GM21360 (cell line): ENCODE measurements at regions not wholly inside any gene's neighbourhood (a gene's known extent, or its start where the extent isn't known, plus 50 kb on each side); places are given as distances from the start of the nearest gene placed in this dataset.
"Not testable (repeated sequence)": the region's sequence is repeated elsewhere in the genome, so short reads cannot be mapped to it uniquely, and the experiment has no call there.

ENCODE experiments used
- ATAC-seq: cut with Tn5 transposase; IDR thresholded peaks from one replicate; pipeline ENCODE4 v1.9.1; 2021; ENCODE audit warnings: mild to moderate bottlenecking, moderate library complexity; ENCODE audit not compliant: unreplicated experiment

DNA sequence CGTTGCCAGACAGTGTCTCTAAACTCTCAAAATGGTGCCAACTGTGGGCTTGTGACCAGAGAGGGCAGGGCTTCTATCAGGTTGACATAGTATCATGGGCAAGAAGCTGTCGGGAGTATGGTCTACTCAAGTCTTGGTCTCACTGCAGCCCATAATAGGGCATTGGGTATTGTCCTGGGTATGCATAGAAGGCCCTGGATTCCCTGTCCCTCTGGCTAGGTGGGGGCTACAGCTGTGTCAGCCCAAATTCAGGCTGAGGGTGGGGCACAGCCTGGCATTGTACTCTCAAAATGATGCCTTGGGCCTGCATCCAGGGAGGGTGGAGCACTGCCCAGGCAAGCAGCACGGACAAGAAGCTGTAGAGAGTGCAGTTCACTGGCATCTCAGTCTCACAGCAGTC lies 408.8 kb upstream of the MAN1A1 start:
- no peak for ATAC-seq

GRCh38 chr6:119757467-119757866 lies 407.9 kb upstream of the MAN1A1 start:
- ATAC-seq = no peak

- ATAC-seq = no peak
Observed at GRCh38 chr6:119749335-119749734, 399.8 kb upstream of the MAN1A1 start.

GRCh38 chr6:119748535-119748934 lies 399.0 kb upstream of the MAN1A1 start:
- ATAC-seq = not testable (repeated sequence)

DNA sequence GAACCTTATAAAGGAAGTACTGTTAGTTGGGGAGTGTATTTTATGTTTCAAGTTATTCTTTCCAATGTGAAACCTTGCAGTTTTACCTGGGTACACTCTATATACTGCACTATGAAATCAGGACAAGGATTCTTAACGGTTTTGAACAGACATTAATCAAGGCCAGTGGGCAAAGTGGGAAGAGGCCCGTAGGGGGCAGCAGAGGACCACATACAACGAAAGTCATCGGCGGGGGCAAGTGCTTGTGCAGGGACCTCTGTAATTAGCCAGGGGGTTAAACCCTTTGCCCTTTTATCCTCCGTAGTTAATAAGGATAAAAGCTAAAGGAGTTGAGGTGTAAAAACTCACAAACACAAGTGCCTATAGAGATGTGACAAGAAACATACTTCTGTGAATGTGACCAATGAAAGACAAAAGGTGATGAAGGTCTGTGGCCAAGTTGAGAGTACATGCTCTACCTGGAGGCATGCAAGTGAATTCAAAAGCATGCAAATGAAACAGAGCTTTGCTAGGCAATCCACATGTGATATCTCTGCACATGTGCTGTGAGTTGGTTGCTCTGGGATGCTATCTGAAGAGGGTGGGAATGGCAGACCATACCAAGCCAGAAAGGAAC lies 392.7 kb upstream of the MAN1A1 start:
- ATAC-seq = peak; percentile 93

- ATAC-seq = no peak
Observed at GRCh38 chr6:119739769-119740168, 390.2 kb upstream of the MAN1A1 start.

DNA sequence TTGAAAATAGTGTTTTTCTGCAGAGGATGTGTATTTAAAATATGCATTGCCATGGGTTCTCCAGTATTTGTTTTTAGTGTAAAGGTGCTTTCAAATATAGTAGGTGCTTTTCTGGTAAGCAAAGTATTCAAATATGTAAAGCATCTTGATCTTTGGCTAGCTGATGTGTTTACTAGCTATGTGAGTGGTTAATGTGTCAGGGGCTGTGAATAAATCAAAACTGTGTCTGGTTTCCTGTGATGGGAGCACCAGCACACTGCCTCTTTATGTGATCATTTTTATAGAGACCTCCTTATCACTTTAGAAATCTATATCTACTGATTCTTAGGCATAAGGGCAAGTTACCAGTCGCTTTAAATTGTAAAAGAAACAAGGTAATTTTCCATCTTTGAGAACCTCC lies 388.9 kb upstream of the MAN1A1 start:
- no peak for ATAC-seq

DNA sequence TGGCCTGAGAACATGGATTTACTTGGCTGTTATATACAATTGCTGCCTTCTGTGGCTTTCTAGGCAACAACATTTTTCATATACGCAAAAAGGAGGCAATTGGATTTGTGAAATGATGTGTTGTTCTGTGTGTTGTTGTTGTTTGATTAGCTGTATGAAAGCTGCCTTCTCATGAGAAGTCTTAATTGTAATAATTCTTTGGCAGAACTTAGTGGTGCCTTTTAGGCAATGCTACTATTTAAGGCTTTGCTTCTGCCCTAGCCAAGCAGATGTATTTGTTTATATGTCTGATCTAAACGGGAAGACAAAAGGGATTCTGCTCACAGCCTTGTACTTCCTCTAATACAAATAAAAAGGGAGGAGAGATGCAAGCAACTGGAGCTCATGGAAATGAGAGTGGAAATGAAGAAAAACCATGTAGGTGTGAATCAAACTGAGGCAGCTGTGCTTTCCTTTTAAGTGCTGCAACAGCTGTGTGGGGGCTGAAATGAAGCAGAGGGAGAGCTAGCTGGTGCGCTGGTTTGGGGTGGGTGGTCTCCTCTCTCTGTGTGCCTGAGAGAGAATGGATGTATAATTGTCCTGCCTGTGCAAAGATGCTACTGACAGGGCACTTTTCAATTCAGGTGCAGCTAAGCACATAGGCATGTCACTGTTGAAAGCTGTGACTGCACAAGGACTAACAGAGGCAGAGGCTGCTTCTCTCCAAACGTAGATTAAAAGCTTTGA lies 386.9 kb upstream of the MAN1A1 start:
- ATAC-seq = no peak

DNA sequence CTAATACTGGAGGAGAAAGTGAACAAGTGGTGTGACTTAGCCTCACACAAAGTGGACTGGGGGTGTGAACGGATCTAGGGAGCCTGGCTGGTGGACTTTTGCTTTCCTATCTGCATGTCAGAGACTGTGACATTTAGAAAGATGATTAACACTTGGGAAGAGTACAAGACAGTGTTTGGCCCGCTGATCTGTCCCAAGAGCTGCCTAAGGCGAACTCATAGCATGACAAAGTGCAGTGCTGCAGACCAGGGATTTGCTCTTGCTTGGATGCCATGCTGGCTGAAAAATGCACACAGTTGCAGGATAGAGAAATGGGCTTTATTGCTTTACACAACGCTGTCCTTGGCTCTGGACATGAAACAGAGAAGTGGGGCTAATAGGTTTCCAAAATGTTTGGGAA lies 386.0 kb upstream of the MAN1A1 start:
- ATAC-seq = no peak

GRCh38 chr6:119734227-119734626 lies 384.7 kb upstream of the MAN1A1 start:
- ATAC-seq = no peak

- ATAC-seq = peak; percentile 74
Observed at GRCh38 chr6:119728935-119729334, 379.4 kb upstream of the MAN1A1 start.

DNA sequence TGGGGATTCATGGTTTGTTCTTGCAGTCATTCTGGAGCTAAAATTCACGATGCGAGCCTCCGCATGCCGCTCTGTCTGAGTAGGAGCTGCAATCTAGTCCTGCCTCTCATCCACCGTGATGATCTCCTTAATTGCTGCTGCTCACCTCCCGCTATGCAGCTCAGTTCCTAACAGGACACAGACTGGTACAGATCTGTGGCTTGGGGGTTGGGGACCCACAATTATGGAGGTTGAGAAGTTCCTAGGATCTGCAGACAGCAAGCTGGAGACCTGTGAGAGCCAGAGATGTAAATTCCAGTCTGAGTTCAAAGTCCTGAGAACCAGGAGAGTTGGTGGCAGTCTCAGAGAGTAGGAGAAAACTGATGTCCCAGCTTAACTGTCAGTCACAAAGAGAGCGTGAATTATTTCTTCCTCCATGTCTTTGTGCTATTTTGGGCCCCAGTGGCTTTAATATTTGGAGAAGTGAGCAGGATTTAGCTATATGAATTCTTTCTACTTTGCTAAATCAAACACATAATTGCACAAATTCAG lies 378.7 kb upstream of the MAN1A1 start:
- no peak for ATAC-seq

DNA sequence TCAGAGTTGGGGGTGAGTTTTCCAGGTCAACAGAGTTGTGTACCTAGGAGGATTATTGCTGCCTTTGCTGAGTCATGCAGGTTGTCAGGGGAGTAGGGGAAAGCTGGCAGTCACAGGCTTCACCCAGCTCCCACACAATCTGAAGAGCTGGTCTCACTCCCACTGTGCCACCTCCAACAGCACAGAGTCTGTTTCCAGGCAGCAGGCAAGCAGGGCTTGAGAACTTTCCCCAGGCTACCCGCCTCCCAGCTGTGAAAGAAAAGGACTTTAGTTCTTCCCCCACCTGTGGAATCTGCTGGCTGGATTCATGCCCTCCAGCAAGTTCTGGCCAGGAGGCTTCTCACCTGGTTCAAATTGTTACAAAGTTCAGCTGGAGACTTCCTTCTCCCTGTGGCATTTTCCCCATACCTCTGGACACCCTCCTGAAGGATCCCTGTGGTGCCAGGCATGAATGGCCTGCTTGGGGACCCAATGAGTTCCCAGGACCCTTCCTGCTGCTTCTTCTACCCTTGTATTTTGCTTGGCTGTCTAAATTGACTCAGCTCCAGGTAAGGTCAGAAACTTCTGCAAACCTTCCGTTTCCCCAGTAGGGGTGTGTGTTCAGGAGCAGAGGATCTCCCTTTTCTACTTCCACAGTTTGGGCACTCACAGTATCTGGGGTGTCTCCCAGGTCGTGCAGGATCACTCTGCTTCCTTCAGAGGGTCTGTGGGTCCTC lies 378.1 kb upstream of the MAN1A1 start:
- no peak for ATAC-seq

DNA sequence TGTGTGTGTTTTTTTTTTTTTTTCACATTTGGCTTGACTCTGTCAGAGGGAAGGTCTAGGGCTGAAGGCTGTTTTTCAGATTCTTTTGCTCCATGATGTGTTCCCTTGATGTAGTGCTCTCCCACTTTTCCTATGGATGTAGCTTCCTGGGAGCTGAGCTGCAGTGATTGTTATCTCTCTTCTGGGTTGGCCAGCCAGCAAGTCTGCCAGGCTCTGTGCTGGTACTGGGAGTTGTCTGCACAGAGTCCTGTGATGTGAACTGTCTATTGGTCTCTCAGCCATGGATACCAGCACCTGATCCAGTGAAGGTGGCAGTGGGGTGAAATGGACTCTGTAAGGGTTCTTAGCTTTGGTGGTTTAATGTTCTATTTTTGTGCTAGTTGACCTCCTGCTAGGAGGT lies 377.4 kb upstream of the MAN1A1 start:
- ATAC-seq = not testable (repeated sequence)

GRCh38 chr6:119726086-119726485 lies 376.5 kb upstream of the MAN1A1 start:
- ATAC-seq = no peak

DNA sequence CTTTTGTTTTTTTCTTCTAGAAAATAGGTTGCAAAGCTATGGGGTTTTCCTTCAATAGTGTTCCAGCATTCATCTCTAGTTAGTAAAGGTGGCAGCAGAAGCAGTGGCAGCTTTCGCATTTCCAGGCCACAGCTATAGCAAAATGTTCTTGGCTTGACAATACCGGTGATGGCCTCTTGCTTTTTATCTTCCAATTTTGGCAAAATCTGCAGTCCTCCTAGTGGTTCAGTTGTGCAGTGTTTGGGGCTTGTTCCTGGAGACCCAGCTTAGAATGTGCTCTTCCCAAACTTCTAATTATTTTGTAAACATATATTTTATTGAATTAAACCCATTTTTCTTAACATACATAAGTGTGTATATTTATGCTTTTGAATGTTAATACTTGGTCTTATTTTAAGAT lies 370.6 kb upstream of the MAN1A1 start:
- no peak for ATAC-seq

DNA sequence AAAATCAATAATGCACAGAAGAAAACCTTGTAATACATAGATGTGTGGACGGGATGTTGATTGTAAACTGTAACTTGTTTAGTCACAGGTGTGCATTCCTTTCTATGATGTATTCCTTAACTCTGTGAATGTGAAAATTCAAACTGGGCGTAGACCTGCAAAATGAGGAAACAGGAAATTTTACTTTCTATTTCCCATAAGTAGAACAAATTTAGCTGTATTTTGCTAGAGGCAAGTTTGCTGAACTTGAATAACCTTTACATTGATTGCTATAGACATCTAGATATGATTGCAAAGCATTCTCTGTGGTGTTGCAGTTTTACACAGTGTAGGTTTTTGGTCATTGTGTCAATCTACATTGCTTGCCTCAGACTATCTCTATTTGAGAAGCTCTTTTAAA lies 368.4 kb upstream of the MAN1A1 start:
- no peak for ATAC-seq

- ATAC-seq = no peak
Observed at GRCh38 chr6:119716668-119717270, 367.2 kb upstream of the MAN1A1 start.

- no peak for ATAC-seq
Observed at GRCh38 chr6:119713903-119714302, 364.3 kb upstream of the MAN1A1 start.

DNA sequence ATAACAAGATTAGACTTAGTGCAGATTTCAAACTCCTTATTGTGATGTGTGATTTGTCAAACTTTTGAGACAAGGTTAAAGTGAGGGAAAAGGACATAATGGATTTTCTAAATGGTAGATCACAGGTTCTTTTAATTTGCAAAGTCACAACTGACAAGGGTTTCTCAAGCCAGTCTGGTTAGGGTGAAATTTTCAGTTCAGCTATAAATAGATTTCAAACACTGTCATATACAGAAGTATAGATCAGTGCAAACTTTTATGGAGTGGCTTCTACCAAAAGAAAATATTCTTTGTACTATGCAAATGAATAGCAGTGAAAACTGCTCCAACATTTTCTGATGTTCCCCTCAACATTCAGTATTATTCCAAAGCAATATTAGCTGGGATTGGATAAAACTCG lies 337.1 kb upstream of the MAN1A1 start:
- ATAC-seq = no peak

- no peak for ATAC-seq
Observed at GRCh38 chr6:119686240-119686639, 336.7 kb upstream of the MAN1A1 start.
